ENCODE measurements at regions not wholly inside any gene's neighbourhood (a gene's known extent, or its start where the extent isn't known, plus 50 kb on each side); places are given as distances from the start of the nearest gene placed in this dataset.

GRCh38 chr13:64540976-64541375, 2689.2 kb downstream of the PCDH9 start:
- Histone ChIP-seq H3K4me1 (ENCODE audit: insufficient read depth, low read length) (no peaks in the 10 kb centered on the region), H4K20me1 (ENCODE audit: control insufficient read depth, insufficient read depth, insufficient read length) (no peaks in the 10 kb centered on the region), H4K8ac (replicated peaks; ENCODE audit: insufficient read length, low read depth, low read length) (no peak overlapping the region), H3K4me2 (ENCODE audit: insufficient read depth, insufficient read length, low read length) (no peak overlapping the region), H4K91ac (ENCODE audit: insufficient read length, low read depth, low read length) (no peak overlapping the region), H2BK15ac (ENCODE audit: low read depth, low read length) (no peak overlapping the region), H2BK12ac (ENCODE audit: insufficient read length, low read depth, low read length) (no peak overlapping the region), H2BK5ac (ENCODE audit: insufficient read length, low read length) (no peak overlapping the region), H2BK20ac (ENCODE audit: low read depth, low read length, poor library complexity, severe bottlenecking) (no peak overlapping the region), H3K14ac (ENCODE audit: insufficient read depth, low read length) (no peak overlapping the region), H3K23ac (ENCODE audit: insufficient read length, low read depth, low read length) (no peak overlapping the region), H3K18ac (ENCODE audit: insufficient read length, low read depth, low read length) (no peak overlapping the region), H3K23me2 (ENCODE audit: insufficient read length, low read depth, low read length, poor library complexity, severe bottlenecking) (no peaks in the 10 kb centered on the region), H3K56ac (ENCODE audit: insufficient read length, low read depth, low read length) (no peak overlapping the region), H4K5ac (ENCODE audit: insufficient read length, low read depth, low read length) (no peak overlapping the region), H3K4ac (ENCODE audit: low read depth, low read length) (no peak overlapping the region), H2AK5ac (ENCODE audit: insufficient read length, low read length) (no peak overlapping the region), H2AFZ (ENCODE audit: low read length) (no peak overlapping the region), H3K27me3 (ENCODE audit: insufficient read depth, low read length) (no peaks in the 10 kb centered on the region), H3K27ac (ENCODE audit: insufficient read length, low read depth, low read length) (no peak overlapping the region), H3K9me3 (ENCODE audit: control insufficient read depth, low read depth, low read length) (no peaks in the 10 kb centered on the region), H2BK120ac (ENCODE audit: low read depth, low read length, poor library complexity, severe bottlenecking) (no peak overlapping the region), H3K79me1 (ENCODE audit: insufficient read depth, low read depth, low read length, poor library complexity, severe bottlenecking) (no peaks in the 10 kb centered on the region), H3K79me2 (ENCODE audit: insufficient read depth, low read length) (no peaks in the 10 kb centered on the region), H3T11ph (ENCODE audit: low read length) (no peak overlapping the region), H3K9ac (ENCODE audit: extremely low read depth, insufficient read length, low read length) (no peak overlapping the region)
- Mint-ChIP-seq H3K4me1 (no peaks in the 10 kb centered on the region), H3K9me3 (no peaks in the 10 kb centered on the region), H3K4me3 (no peak overlapping the region), H3K27ac (no peak overlapping the region; a peak in 1 of 7 replicates), H3K27me3 (ENCODE audit: low read depth) (no peaks in the 10 kb centered on the region), H3K36me3 (ENCODE audit: insufficient read depth in 1 of 3, low read depth in 3 of 3) (no peaks in the 10 kb centered on the region)
- DNase-seq: no peak
- WGBS (ENCODE audit: extremely low coverage, insufficient read length, low lambda C conversion rate): no CpG with 5 or more reads among the region's 2 CpGs
- TF ChIP-seq CTCF (conservative IDR thresholded peaks at IDR 0.05): no peak
